IPS-20b (cell line): ENCODE measurements at regions not wholly inside any gene's neighbourhood (a gene's known extent, or its start where the extent isn't known, plus 50 kb on each side); places are given as distances from the start of the nearest gene placed in this dataset.

Source experiments
- H3K27ac ChIP-seq: one replicate; pipeline ENCODE4 v1.5.1; 2013; ENCODE audit warnings: low read length
- H3K27me3 ChIP-seq: 2 replicates; pipeline ENCODE4 v1.6.1; 2013; ENCODE audit warnings: mild to moderate bottlenecking, low read length, inconsistent platforms; ENCODE audit not compliant: insufficient read depth
- H3K36me3 ChIP-seq: 2 replicates; pipeline ENCODE4 v1.6.1; 2013; ENCODE audit warnings: low read depth, mild to moderate bottlenecking, inconsistent platforms, low read length, moderate library complexity; ENCODE audit not compliant: insufficient read depth
- H3K4me1 ChIP-seq: 2 replicates; pipeline ENCODE4 v1.6.1; 2013; ENCODE audit warnings: mild to moderate bottlenecking, control low read depth, inconsistent platforms, low read length, moderate library complexity; ENCODE audit not compliant: insufficient read depth
- H3K4me3 ChIP-seq: 2 replicates; pipeline ENCODE4 v1.5.1; 2013; ENCODE audit warnings: mild to moderate bottlenecking, low read length, inconsistent platforms
- H3K9ac ChIP-seq: 2 replicates; pipeline ENCODE4 v1.6.1; 2013; ENCODE audit warnings: low read depth, mild to moderate bottlenecking, inconsistent platforms, low read length, moderate library complexity
- H3K9me3 ChIP-seq: 2 replicates; pipeline ENCODE4 v1.6.1; 2013; ENCODE audit warnings: mild to moderate bottlenecking, low read depth, low read length, inconsistent platforms; ENCODE audit not compliant: insufficient read depth

- no peak overlapping the region for H3K27ac ChIP-seq
- H3K36me3 ChIP-seq: no peaks in the 10 kb centered on the region
- no peaks in the 10 kb centered on the region for H3K27me3 ChIP-seq
- no peak overlapping the region for H3K4me3 ChIP-seq
- H3K9ac ChIP-seq: no peak overlapping the region
- H3K9me3 ChIP-seq: no peaks in the 10 kb centered on the region
- H3K4me1 ChIP-seq: no peaks in the 10 kb centered on the region
Measured at GRCh38 chr3:81041331-81041730, 720.1 kb downstream of the GBE1 start.

- Histone ChIP-seq H3K9ac (no peak overlapping the region), H3K4me3 (no peak overlapping the region), H3K27ac (no peak overlapping the region)
Measured at GRCh38 chr3:81040107-81040506, 721.3 kb downstream of the GBE1 start.

GRCh38 chr3:81033684-81034083, 727.8 kb downstream of the GBE1 start:
- Histone ChIP-seq H3K27me3 (no peaks in the 10 kb centered on the region), H3K9ac (no peak overlapping the region), H3K4me3 (no peak overlapping the region), H3K9me3 (no peaks in the 10 kb centered on the region), H3K36me3 (no peaks in the 10 kb centered on the region), H3K4me1 (no peaks in the 10 kb centered on the region), H3K27ac (no peak overlapping the region)

More at GRCh38 chr3:81040107-81040506, 721.3 kb downstream of the GBE1 start:
- Histone ChIP-seq H3K9me3 (no peaks in the 10 kb centered on the region), H3K36me3 (no peaks in the 10 kb centered on the region), H3K4me1 (no peaks in the 10 kb centered on the region), H3K27me3 (no peaks in the 10 kb centered on the region)

- no peak overlapping the region for H3K9ac ChIP-seq
- H3K4me1 ChIP-seq: no peaks in the 10 kb centered on the region
- H3K9me3 ChIP-seq: no peaks in the 10 kb centered on the region
- H3K4me3 ChIP-seq: no peak overlapping the region
- H3K27me3 ChIP-seq: no peaks in the 10 kb centered on the region
- no peaks in the 10 kb centered on the region for H3K36me3 ChIP-seq
- H3K27ac ChIP-seq: no peak overlapping the region
Measured at GRCh38 chr3:81033185-81033584, 728.3 kb downstream of the GBE1 start.

GRCh38 chr3:81029861-81030260, 731.6 kb downstream of the GBE1 start:
- Histone ChIP-seq H3K9ac (no peak overlapping the region), H3K9me3 (no peaks in the 10 kb centered on the region), H3K27me3 (no peaks in the 10 kb centered on the region), H3K4me3 (no peak overlapping the region), H3K27ac (no peak overlapping the region), H3K36me3 (no peaks in the 10 kb centered on the region), H3K4me1 (no peaks in the 10 kb centered on the region)

GRCh38 chr3:81027344-81027743, 734.1 kb downstream of the GBE1 start:
- no peak overlapping the region for H3K27ac ChIP-seq
- no peaks in the 10 kb centered on the region for H3K9me3 ChIP-seq
- H3K4me3 ChIP-seq: no peak overlapping the region
- H3K9ac ChIP-seq: no peak overlapping the region
- no peaks in the 10 kb centered on the region for H3K27me3 ChIP-seq
- H3K36me3 ChIP-seq: no peaks in the 10 kb centered on the region
- H3K4me1 ChIP-seq: no peaks in the 10 kb centered on the region

- no peaks in the 10 kb centered on the region for H3K4me1 ChIP-seq
- no peak overlapping the region for H3K27ac ChIP-seq
- H3K9me3 ChIP-seq: no peaks in the 10 kb centered on the region
- no peak overlapping the region for H3K9ac ChIP-seq
- H3K27me3 ChIP-seq: no peaks in the 10 kb centered on the region
- no peaks in the 10 kb centered on the region for H3K36me3 ChIP-seq
- H3K4me3 ChIP-seq: no peak overlapping the region
Measured at GRCh38 chr3:81024560-81024959, 736.9 kb downstream of the GBE1 start.

GRCh38 chr3:81022339-81022738, 739.1 kb downstream of the GBE1 start:
- no peaks in the 10 kb centered on the region for H3K27me3 ChIP-seq
- no peak overlapping the region for H3K9ac ChIP-seq
- no peaks in the 10 kb centered on the region for H3K36me3 ChIP-seq
- no peak overlapping the region for H3K4me3 ChIP-seq
- H3K9me3 ChIP-seq: no peaks in the 10 kb centered on the region
- no peaks in the 10 kb centered on the region for H3K4me1 ChIP-seq
- H3K27ac ChIP-seq: no peak overlapping the region

- Histone ChIP-seq H3K27me3 (no peaks in the 10 kb centered on the region), H3K9me3 (peaks cover 10% of the 10 kb centered on the region; the same call in 1 of the 2 replicates), H3K36me3 (no peaks in the 10 kb centered on the region), H3K4me3 (no peak overlapping the region), H3K9ac (no peak overlapping the region), H3K27ac (no peak overlapping the region), H3K4me1 (no peaks in the 10 kb centered on the region)
Measured at GRCh38 chr3:81013360-81013759, 748.1 kb downstream of the GBE1 start.

GRCh38 chr3:81005992-81006391, 755.5 kb downstream of the GBE1 start:
- no peak overlapping the region for H3K27ac ChIP-seq
- H3K4me3 ChIP-seq: no peak overlapping the region
- H3K27me3 ChIP-seq: no peaks in the 10 kb centered on the region
- no peak overlapping the region for H3K9ac ChIP-seq
- no peaks in the 10 kb centered on the region for H3K4me1 ChIP-seq
- H3K9me3 ChIP-seq: peaks cover 4% of the 10 kb centered on the region; the same call in 1 of the 2 replicates
- H3K36me3 ChIP-seq: no peaks in the 10 kb centered on the region

- Histone ChIP-seq H3K36me3 (no peaks in the 10 kb centered on the region), H3K27ac (no peak overlapping the region), H3K9me3 (no peaks in the 10 kb centered on the region), H3K4me3 (no peak overlapping the region), H3K27me3 (no peaks in the 10 kb centered on the region), H3K4me1 (no peaks in the 10 kb centered on the region), H3K9ac (no peak overlapping the region)
Measured at GRCh38 chr3:81003817-81004216, 757.6 kb downstream of the GBE1 start.

GRCh38 chr3:81003008-81003645, 758.3 kb downstream of the GBE1 start:
- Histone ChIP-seq H3K9me3 (no peaks in the 10 kb centered on the region), H3K27ac (no peak overlapping the region), H3K9ac (no peak overlapping the region), H3K36me3 (no peaks in the 10 kb centered on the region), H3K4me3 (no peak overlapping the region), H3K4me1 (no peaks in the 10 kb centered on the region), H3K27me3 (no peaks in the 10 kb centered on the region)
